Smooth muscle cell (in vitro differentiated cells): ENCODE measurements at regions not wholly inside any gene's neighbourhood (a gene's known extent, or its start where the extent isn't known, plus 50 kb on each side); places are given as distances from the start of the nearest gene placed in this dataset.

Source experiments
- DNase-seq: peaks from one replicate; lab custom pipeline; 2025; ENCODE audit not compliant: unreplicated experiment; lab: John Stamatoyannopoulos, UW
- H2AFZ ChIP-seq: fragments of 200-600 bp; sonication (generic); 2 replicates; pipeline ENCODE4 v1.6.0; 2016; ENCODE audit warnings: antibody characterized with exemption, low read depth, mild to moderate bottlenecking
- H3F3A ChIP-seq: fragments of 200-600 bp; sonication (generic); 2 replicates; pipeline ENCODE4 v1.6.0; 2017; ENCODE audit warnings: antibody characterized with exemption, low read depth
- H3K27ac ChIP-seq: fragments of 200-600 bp; sonication (generic); 2 replicates; pipeline ENCODE4 v1.5.1; 2016; ENCODE audit warnings: low read depth, mild to moderate bottlenecking
- H3K27me3 ChIP-seq: fragments of 200-600 bp; sonication (generic); 2 replicates; pipeline ENCODE4 v1.6.1; 2016; ENCODE audit warnings: low read depth, mild to moderate bottlenecking
- H3K36me3 ChIP-seq: fragments of 200-600 bp; sonication (generic); 2 replicates; pipeline ENCODE4 v1.5.1; 2016; ENCODE audit warnings: low read depth
- H3K4me1 ChIP-seq: fragments of 200-600 bp; sonication (generic); 2 replicates; pipeline ENCODE4 v1.5.1; 2016; ENCODE audit warnings: low read depth
- H3K4me2 ChIP-seq: fragments of 200-600 bp; sonication (generic); 2 replicates; pipeline ENCODE4 v1.6.0; 2016; ENCODE audit warnings: mild to moderate bottlenecking
- H3K4me3 ChIP-seq: fragments of 200-600 bp; sonication (generic); 2 replicates; pipeline ENCODE4 v1.5.1; 2016; ENCODE audit warnings: mild to moderate bottlenecking
- H3K79me2 ChIP-seq: fragments of 200-600 bp; sonication (generic); 2 replicates; pipeline ENCODE4 v1.6.0; 2016; ENCODE audit warnings: low read depth, mild to moderate bottlenecking
- H3K9ac ChIP-seq: fragments of 200-600 bp; sonication (generic); 2 replicates; pipeline ENCODE4 v1.6.0; 2016; ENCODE audit warnings: low read depth
- H3K9me3 ChIP-seq: fragments of 200-600 bp; sonication (generic); replicated peaks from 2 replicates; pipeline ENCODE4 v1.5.1; 2016; ENCODE audit warnings: low read depth
- H4K20me1 ChIP-seq: fragments of 200-600 bp; sonication (generic); 2 replicates; pipeline ENCODE4 v1.6.0; 2016; ENCODE audit warnings: low read depth
- WGBS: methylation state at CpG from one replicate; pipeline ENCODE4 v1.1.7; 2016; ENCODE audit warnings: low lambda C conversion rate; 5-methylcytosine and 5-hydroxymethylcytosine counted together
- TF ChIP-seq, protein P1 (sequence below): fragments of 200-600 bp; sonication (generic); IDR thresholded peaks from 2 replicates; pipeline ENCODE4 v1.5.1; 2017; ENCODE audit warnings: borderline replicate concordance, mild to moderate bottlenecking, antibody characterized with exemption; ENCODE audit not compliant: insufficient read depth, poor library complexity, severe bottlenecking

DNA sequence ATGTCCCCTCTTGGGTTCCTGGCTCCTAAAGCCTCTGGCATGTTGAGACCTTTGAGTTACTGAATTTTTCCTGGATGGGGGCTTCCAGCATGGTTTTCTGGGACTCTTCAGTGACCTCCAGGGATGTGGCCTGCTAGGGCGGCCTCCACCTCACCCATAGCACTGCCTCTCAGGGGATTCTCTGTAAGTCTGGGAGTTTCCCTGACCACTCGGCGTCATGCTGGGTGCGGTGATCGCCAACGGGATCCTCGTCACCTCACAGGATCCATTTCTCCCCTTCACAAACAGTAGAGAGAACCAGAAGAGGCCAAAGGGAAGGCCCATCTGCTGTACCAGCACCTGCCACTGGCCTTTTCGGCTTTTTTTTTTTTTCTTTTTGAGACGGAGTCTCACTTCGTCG lies 84.3 kb downstream of the NPTX2 start:
- TF ChIP-seq, protein P1, sequence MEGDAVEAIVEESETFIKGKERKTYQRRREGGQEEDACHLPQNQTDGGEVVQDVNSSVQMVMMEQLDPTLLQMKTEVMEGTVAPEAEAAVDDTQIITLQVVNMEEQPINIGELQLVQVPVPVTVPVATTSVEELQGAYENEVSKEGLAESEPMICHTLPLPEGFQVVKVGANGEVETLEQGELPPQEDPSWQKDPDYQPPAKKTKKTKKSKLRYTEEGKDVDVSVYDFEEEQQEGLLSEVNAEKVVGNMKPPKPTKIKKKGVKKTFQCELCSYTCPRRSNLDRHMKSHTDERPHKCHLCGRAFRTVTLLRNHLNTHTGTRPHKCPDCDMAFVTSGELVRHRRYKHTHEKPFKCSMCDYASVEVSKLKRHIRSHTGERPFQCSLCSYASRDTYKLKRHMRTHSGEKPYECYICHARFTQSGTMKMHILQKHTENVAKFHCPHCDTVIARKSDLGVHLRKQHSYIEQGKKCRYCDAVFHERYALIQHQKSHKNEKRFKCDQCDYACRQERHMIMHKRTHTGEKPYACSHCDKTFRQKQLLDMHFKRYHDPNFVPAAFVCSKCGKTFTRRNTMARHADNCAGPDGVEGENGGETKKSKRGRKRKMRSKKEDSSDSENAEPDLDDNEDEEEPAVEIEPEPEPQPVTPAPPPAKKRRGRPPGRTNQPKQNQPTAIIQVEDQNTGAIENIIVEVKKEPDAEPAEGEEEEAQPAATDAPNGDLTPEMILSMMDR: no peak
- Histone ChIP-seq H3K4me1 (no peaks in the 10 kb centered on the region), H3K27me3 (peaks cover 5% of the 10 kb centered on the region), H3K9ac (no peak overlapping the region), H3F3A (no peaks in the 10 kb centered on the region), H3K9me3 (no peaks in the 10 kb centered on the region), H3K4me2 (no peak overlapping the region), H3K27ac (no peak overlapping the region), H2AFZ (no peak overlapping the region), H3K79me2 (no peaks in the 10 kb centered on the region), H3K4me3 (no peak overlapping the region), H4K20me1 (no peaks in the 10 kb centered on the region), H3K36me3 (no peaks in the 10 kb centered on the region)
- DNase-seq: no peak
- 95% methylated on average over 11 of the region's 11 CpGs for WGBS

DNA sequence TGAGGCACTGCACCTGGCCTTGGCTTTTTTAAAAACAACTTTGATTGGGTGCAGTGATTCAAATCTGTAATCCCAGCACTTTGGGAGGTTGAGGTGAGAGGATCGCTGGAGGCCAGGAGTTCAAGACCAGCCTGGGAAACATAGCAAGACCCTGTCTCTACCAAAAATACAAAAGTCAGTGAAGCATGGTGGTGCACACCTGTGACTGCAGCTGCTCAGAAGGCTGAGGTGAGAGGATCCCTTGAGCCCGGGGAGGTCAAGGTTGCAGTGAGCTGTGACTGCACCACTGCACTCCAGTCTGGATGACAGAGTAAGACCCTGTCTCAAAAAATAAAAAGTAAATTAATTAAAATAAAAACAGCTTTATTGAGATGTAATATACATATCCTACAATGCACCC lies 84.9 kb downstream of the NPTX2 start:
- Histone ChIP-seq H3K4me3 (no peak overlapping the region), H2AFZ (no peak overlapping the region), H3K4me2 (no peak overlapping the region), H4K20me1 (no peaks in the 10 kb centered on the region), H3K27me3 (peaks cover 5% of the 10 kb centered on the region), H3K4me1 (no peaks in the 10 kb centered on the region), H3K36me3 (no peaks in the 10 kb centered on the region), H3F3A (no peaks in the 10 kb centered on the region), H3K79me2 (no peaks in the 10 kb centered on the region), H3K27ac (no peak overlapping the region), H3K9ac (no peak overlapping the region), H3K9me3 (no peaks in the 10 kb centered on the region)
- DNase-seq: no peak
- TF ChIP-seq, protein P1: no peak
- 95% methylated on average over 2 of the region's 2 CpGs for WGBS

DNA sequence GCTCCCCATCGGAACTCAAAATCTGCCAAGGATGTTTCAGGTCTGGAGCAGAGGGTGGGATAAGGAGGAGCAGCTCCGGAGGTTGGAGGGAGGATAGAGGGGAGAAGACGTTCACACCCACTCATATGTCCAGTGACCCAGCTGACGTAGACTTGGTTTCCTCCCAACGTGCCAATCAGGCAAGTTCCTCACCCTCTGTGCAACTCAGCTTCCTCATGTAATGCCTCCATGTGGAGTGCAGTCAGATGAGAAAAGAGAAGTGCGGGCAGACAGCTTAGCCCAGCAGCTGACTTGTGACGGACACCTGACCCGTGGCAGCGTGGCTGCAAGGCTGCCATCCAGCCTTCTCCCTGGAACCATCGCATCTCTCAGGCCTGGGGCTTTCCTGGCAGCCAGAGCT lies 86.8 kb downstream of the NPTX2 start:
- no peaks in the 10 kb centered on the region for H3K9me3 ChIP-seq
- H3F3A ChIP-seq: no peaks in the 10 kb centered on the region
- DNase-seq: no peak
- H3K4me3 ChIP-seq: no peak overlapping the region
- H3K9ac ChIP-seq: no peak overlapping the region
- H3K4me1 ChIP-seq: no peaks in the 10 kb centered on the region
- H3K27me3 ChIP-seq: peaks cover 5% of the 10 kb centered on the region
- H3K79me2 ChIP-seq: no peaks in the 10 kb centered on the region
- TF ChIP-seq, protein P1: no peak
- H3K36me3 ChIP-seq: no peaks in the 10 kb centered on the region
- WGBS: 89% methylated on average over 10 of the region's 10 CpGs
- H4K20me1 ChIP-seq: no peaks in the 10 kb centered on the region
- H2AFZ ChIP-seq: no peak overlapping the region
- H3K4me2 ChIP-seq: no peak overlapping the region
- no peak overlapping the region for H3K27ac ChIP-seq

DNA sequence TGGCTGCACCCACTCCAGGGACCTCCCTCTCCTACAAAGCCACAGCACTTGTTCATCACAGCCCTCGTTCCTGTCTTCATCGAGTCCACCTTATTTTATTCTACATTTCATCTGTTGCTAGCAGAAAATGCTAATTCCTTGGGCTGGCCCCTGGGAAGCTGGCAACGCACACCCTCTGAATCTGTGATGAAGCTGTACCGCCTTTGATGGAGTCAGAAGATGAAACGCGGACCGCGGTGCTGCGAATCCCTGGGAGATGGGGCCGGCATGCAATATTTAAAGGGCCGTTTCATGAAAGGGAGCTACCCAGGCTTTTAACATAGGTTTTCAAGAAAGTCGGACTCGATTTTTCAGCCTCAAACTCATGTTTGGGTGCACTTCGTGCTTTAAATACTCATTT lies 88.5 kb downstream of the NPTX2 start:
- Histone ChIP-seq H3K9ac (no peak overlapping the region), H3K27me3 (peaks cover 5% of the 10 kb centered on the region), H4K20me1 (no peaks in the 10 kb centered on the region), H3F3A (no peaks in the 10 kb centered on the region), H3K79me2 (no peaks in the 10 kb centered on the region), H3K27ac (no peak overlapping the region), H2AFZ (no peak overlapping the region), H3K9me3 (no peaks in the 10 kb centered on the region), H3K4me1 (no peaks in the 10 kb centered on the region), H3K4me3 (no peak overlapping the region), H3K36me3 (no peaks in the 10 kb centered on the region), H3K4me2 (no peak overlapping the region)
- no peak for DNase-seq
- 78% methylated on average over 14 of the region's 14 CpGs for WGBS
- TF ChIP-seq, protein P1: no peak
